Naive thymus-derived CD4-positive, alpha-beta T cell (primary cell): ENCODE measurements at regions not wholly inside any gene's neighbourhood (a gene's known extent, or its start where the extent isn't known, plus 50 kb on each side); places are given as distances from the start of the nearest gene placed in this dataset.

Experiments used
- ATAC-seq: fragments of 150-1000 bp; cut with Tn5 transposase; 2 replicates; pipeline ENCODE4 v1.10.0; 2021; ENCODE audit warnings: mild to moderate bottlenecking, moderate library complexity
- CTCF ChIA-PET: fragments of 350-600 bp; sonication (Branson Sonifier 250); formaldehyde crosslinking; loops from one replicate; lab custom pipeline; 2021; ENCODE audit warnings: antibody characterized with exemption; lab: Charles Lee
- POLR2A ChIA-PET: fragments of 350-600 bp; sonication (Branson Sonifier 250); formaldehyde crosslinking; loops from one replicate; lab custom pipeline; 2021; ENCODE audit warnings: antibody characterized with exemption, inconsistent platforms; lab: Charles Lee
- DNase-seq, 9 donors: peaks; one replicate each; pipeline versions ENCODE4 v3.0.0 to v3.0.0-alpha.2; 2020 to 2022; ENCODE audit warnings: mixed read lengths in 1 of 9
- H3K27ac ChIP-seq: one replicate; pipeline ENCODE4 v1.7.0; 2013; ENCODE audit warnings: mild to moderate bottlenecking, low read depth, low read length, moderate library complexity
- H3K27me3 ChIP-seq, 2 donors: one replicate each; pipeline ENCODE4 v1.7.0; 2013; ENCODE audit warnings: low read length in 2 of 2, mild to moderate bottlenecking in 2 of 2, moderate library complexity in 2 of 2; ENCODE audit not compliant: control insufficient read depth in 2 of 2, insufficient read depth in 2 of 2
- H3K36me3 ChIP-seq, 3 experiments: 1 replicate in 2 of 3; 2 replicates in 1 of 3; pipeline ENCODE4 v1.7.0; 2013; ENCODE audit warnings: low read length in 3 of 3, mild to moderate bottlenecking in 3 of 3, moderate library complexity in 1 of 3; ENCODE audit not compliant: insufficient read depth in 3 of 3, control insufficient read depth in 2 of 3
- H3K4me1 ChIP-seq, 2 donors: one replicate each; pipeline ENCODE4 v1.7.0; 2013; ENCODE audit warnings: low read length in 2 of 2, mild to moderate bottlenecking in 2 of 2, moderate library complexity in 1 of 2; ENCODE audit not compliant: control insufficient read depth in 2 of 2, insufficient read depth in 2 of 2
- H3K4me3 ChIP-seq: 2 replicates; pipeline ENCODE4 v1.7.0; 2013; ENCODE audit warnings: mild to moderate bottlenecking, low read length
- H3K9me3 ChIP-seq, 3 experiments: 1 replicate in 2 of 3; 2 replicates in 1 of 3; pipeline ENCODE4 v1.7.0; 2013; ENCODE audit warnings: low read length in 3 of 3; ENCODE audit not compliant: control insufficient read depth in 2 of 3
- H3K27ac Mint-ChIP-seq, 9 donors: one replicate each; pipeline ENCODE4 v1.8.0; 2020 to 2022; ENCODE audit warnings: mixed read lengths in 9 of 9, mild to moderate bottlenecking in 8 of 9, moderate library complexity in 5 of 9, inconsistent platforms in 2 of 9
- H3K27me3 Mint-ChIP-seq, 5 donors: one replicate each; pipeline ENCODE4 v1.8.0; 2021 to 2022; ENCODE audit warnings: mixed read lengths in 5 of 5, mild to moderate bottlenecking in 1 of 5
- H3K36me3 Mint-ChIP-seq, 5 donors: one replicate each; pipeline ENCODE4 v1.8.0; 2020 to 2022; ENCODE audit warnings: mixed read lengths in 5 of 5, mild to moderate bottlenecking in 3 of 5, inconsistent platforms in 1 of 5
- H3K4me1 Mint-ChIP-seq, 7 donors: one replicate each; pipeline ENCODE4 v1.8.0; 2020 to 2022; ENCODE audit warnings: mixed read lengths in 7 of 7, mild to moderate bottlenecking in 3 of 7, inconsistent platforms in 1 of 7
- H3K4me3 Mint-ChIP-seq, 10 donors: one replicate each; pipeline ENCODE4 v1.8.0; 2020 to 2022; ENCODE audit warnings: mild to moderate bottlenecking in 10 of 10, mixed read lengths in 10 of 10, moderate library complexity in 6 of 10, inconsistent platforms in 2 of 10
- H3K9me3 Mint-ChIP-seq, 11 donors: one replicate each; pipeline ENCODE4 v1.8.0; 2020 to 2022; ENCODE audit warnings: mixed read lengths in 11 of 11, mild to moderate bottlenecking in 4 of 11, inconsistent platforms in 1 of 11, moderate library complexity in 1 of 11
- intact Hi-C, 2 donors: fragments of 100-400 bp; cut with micrococcal nuclease; formaldehyde crosslinking; loops; one replicate each; pipeline ENCODE4 v1.15.1; 2023

DNA sequence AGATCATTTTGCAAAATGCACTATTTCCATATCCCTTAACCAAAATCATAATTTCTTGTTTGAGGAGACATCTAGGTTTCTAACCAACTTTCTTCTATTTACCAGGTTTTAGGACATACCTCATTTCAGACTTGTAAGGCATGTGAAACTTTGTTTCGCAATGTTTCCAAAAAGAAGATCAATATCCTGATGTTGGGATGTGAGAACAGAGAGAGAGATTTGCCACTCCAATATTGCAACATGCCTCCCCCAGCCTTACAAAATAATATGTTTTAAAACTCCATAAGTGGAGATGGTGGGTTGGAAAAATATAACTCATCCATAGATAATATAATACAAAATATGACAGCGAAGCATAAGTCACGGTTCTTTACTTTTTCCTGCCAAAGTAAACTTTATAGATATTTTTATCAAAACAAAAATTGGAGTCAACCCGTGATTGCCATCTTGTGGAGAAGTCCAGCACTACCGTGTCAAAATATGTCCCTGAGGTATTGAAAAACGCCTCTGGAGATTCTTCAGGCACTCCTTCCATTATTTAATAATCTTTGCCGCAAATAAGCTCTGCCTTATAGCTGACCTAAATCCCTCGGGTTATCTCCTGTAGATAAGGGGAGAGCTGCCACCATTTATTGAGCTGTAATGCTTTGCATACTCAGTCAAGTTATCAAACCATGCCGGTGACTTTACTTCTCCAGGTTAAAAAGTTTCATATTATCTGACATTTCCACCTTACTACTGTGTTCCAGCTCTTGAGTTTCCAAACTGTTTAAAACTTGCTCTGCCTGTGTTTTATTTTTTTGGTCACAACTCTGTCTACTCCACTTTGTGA is 534.2 kb downstream of the HACE1 start:
- no peak overlapping the region for H3K4me3 Mint-ChIP-seq
- no peak for DNase-seq
- Histone ChIP-seq H3K9me3 (no peaks in the 10 kb centered on the region), H3K4me1 (no peaks in the 10 kb centered on the region), H3K36me3 (no peaks in the 10 kb centered on the region), H3K27me3 (no peaks in the 10 kb centered on the region), H3K27ac (no peak overlapping the region), H3K4me3 (no peak overlapping the region)
- intact Hi-C loops = no loop called here
- no peaks in the 10 kb centered on the region for H3K36me3 Mint-ChIP-seq
- H3K9me3 Mint-ChIP-seq = peaks cover 0 to 3% (median 0%) of the 10 kb centered on the region in 11 donors
- CTCF ChIA-PET = no interaction called here
- POLR2A ChIA-PET = no interaction called here
- no peak overlapping the region for H3K27ac Mint-ChIP-seq
- H3K27me3 Mint-ChIP-seq = peaks cover 0 to 17% (median 0%) of the 10 kb centered on the region in 5 donors
- H3K4me1 Mint-ChIP-seq = no peaks in the 10 kb centered on the region
- ATAC-seq = no peak

GRCh38 chr6:104324301-104324700 is 535.4 kb downstream of the HACE1 start:
- H3K4me3 ChIP-seq = no peak overlapping the region
- Mint-ChIP-seq H3K27ac (no peak overlapping the region), H3K27me3 (peaks cover 0 to 17% (median 0%) of the 10 kb centered on the region in 5 donors), H3K4me1 (no peaks in the 10 kb centered on the region), H3K9me3 (peaks cover 0 to 3% (median 0%) of the 10 kb centered on the region in 11 donors), H3K36me3 (no peaks in the 10 kb centered on the region), H3K4me3 (no peak overlapping the region)
- H3K27me3 ChIP-seq = no peaks in the 10 kb centered on the region
- no peak overlapping the region for H3K27ac ChIP-seq
- no peaks in the 10 kb centered on the region for H3K9me3 ChIP-seq
- ATAC-seq = no peak
- ChIA-PET CTCF (no interaction called here), POLR2A (no interaction called here)
- H3K4me1 ChIP-seq = no peaks in the 10 kb centered on the region
- no peaks in the 10 kb centered on the region for H3K36me3 ChIP-seq
- no peak for DNase-seq
- intact Hi-C loops = no loop called here

- H3K4me1 ChIP-seq = no peaks in the 10 kb centered on the region
- intact Hi-C loops = no loop called here
- H3K27ac ChIP-seq = no peak overlapping the region
- Mint-ChIP-seq H3K4me3 (no peak overlapping the region), H3K27me3 (peaks cover 0 to 17% (median 0%) of the 10 kb centered on the region in 5 donors), H3K9me3 (peaks cover 0 to 3% (median 0%) of the 10 kb centered on the region in 11 donors), H3K36me3 (no peaks in the 10 kb centered on the region), H3K27ac (no peak overlapping the region), H3K4me1 (no peaks in the 10 kb centered on the region)
- H3K27me3 ChIP-seq = no peaks in the 10 kb centered on the region
- H3K36me3 ChIP-seq = no peaks in the 10 kb centered on the region
- POLR2A ChIA-PET = no interaction called here
- H3K4me3 ChIP-seq = no peak overlapping the region
- DNase-seq (no peak), ATAC-seq (no peak)
- no peaks in the 10 kb centered on the region for H3K9me3 ChIP-seq
- CTCF ChIA-PET = no interaction called here
Observed at GRCh38 chr6:104322841-104323240, 536.9 kb downstream of the HACE1 start.

GRCh38 chr6:104321301-104321700 is 538.4 kb downstream of the HACE1 start:
- Mint-ChIP-seq H3K36me3 (no peaks in the 10 kb centered on the region), H3K27me3 (peaks cover 0 to 17% (median 0%) of the 10 kb centered on the region in 5 donors), H3K4me1 (no peaks in the 10 kb centered on the region), H3K27ac (no peak overlapping the region), H3K9me3 (no peaks in the 10 kb centered on the region), H3K4me3 (no peak overlapping the region)
- POLR2A ChIA-PET = no interaction called here
- CTCF ChIA-PET = no interaction called here
- ATAC-seq = no peak
- H3K4me3 ChIP-seq = no peak overlapping the region
- no peaks in the 10 kb centered on the region for H3K36me3 ChIP-seq
- H3K4me1 ChIP-seq = no peaks in the 10 kb centered on the region
- no peak overlapping the region for H3K27ac ChIP-seq
- intact Hi-C loops = no loop called here
- no peaks in the 10 kb centered on the region for H3K9me3 ChIP-seq
- H3K27me3 ChIP-seq = no peaks in the 10 kb centered on the region
- no peak for DNase-seq

- Mint-ChIP-seq H3K27me3 (peaks cover 0 to 17% (median 0%) of the 10 kb centered on the region in 5 donors), H3K9me3 (no peaks in the 10 kb centered on the region), H3K27ac (no peak overlapping the region), H3K4me3 (no peak overlapping the region), H3K36me3 (no peaks in the 10 kb centered on the region), H3K4me1 (no peaks in the 10 kb centered on the region)
- H3K4me3 ChIP-seq = no peak overlapping the region
- no peak for ATAC-seq
- intact Hi-C loops = no loop called here
- H3K27ac ChIP-seq = no peak overlapping the region
- POLR2A ChIA-PET = no interaction called here
- no peaks in the 10 kb centered on the region for H3K9me3 ChIP-seq
- CTCF ChIA-PET = no interaction called here
- no peak for DNase-seq
- no peaks in the 10 kb centered on the region for H3K4me1 ChIP-seq
- H3K27me3 ChIP-seq = no peaks in the 10 kb centered on the region
- H3K36me3 ChIP-seq = no peaks in the 10 kb centered on the region
Observed at GRCh38 chr6:104320896-104321295, 538.8 kb downstream of the HACE1 start.

- Mint-ChIP-seq H3K4me3 (no peak overlapping the region), H3K27ac (no peak overlapping the region), H3K36me3 (no peaks in the 10 kb centered on the region), H3K9me3 (peaks cover 0 to 2% (median 0%) of the 10 kb centered on the region in 11 donors), H3K27me3 (no peaks in the 10 kb centered on the region), H3K4me1 (no peaks in the 10 kb centered on the region)
- H3K36me3 ChIP-seq = no peaks in the 10 kb centered on the region
- H3K4me1 ChIP-seq = no peaks in the 10 kb centered on the region
- ATAC-seq (no peak), DNase-seq (no peak)
- CTCF ChIA-PET = no interaction called here
- no peak overlapping the region for H3K4me3 ChIP-seq
- no peaks in the 10 kb centered on the region for H3K9me3 ChIP-seq
- no peaks in the 10 kb centered on the region for H3K27me3 ChIP-seq
- intact Hi-C loops = no loop called here
- H3K27ac ChIP-seq = no peak overlapping the region
- POLR2A ChIA-PET = no interaction called here
Observed at GRCh38 chr6:104312851-104313250, 546.9 kb downstream of the HACE1 start.

DNA sequence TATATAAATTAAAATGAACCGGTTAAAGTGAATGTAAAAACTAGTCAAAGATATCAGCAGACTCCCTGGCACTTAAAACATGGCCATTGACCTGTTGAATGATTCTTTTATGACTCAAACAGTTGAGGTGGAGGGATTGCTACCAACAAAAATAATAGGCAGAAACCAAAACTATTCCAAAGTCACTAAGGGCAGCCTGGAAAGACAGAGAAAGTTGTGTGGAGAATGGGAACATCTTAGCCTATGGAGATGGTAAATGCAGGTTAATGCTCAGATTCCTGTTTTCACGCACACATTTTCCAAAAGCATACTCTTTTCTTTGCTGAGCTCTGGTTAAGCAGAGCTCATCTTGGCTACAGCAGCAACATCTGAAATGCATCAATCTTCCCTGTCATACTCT is 553.5 kb downstream of the HACE1 start:
- H3K4me1 Mint-ChIP-seq = no peaks in the 10 kb centered on the region
- H3K4me1 ChIP-seq = no peaks in the 10 kb centered on the region
- CTCF ChIA-PET = no interaction called here
- no peak overlapping the region for H3K27ac ChIP-seq
- POLR2A ChIA-PET = no interaction called here
- H3K27me3 Mint-ChIP-seq = no peaks in the 10 kb centered on the region
- no peak for DNase-seq
- H3K4me3 Mint-ChIP-seq = no peak overlapping the region
- H3K27me3 ChIP-seq = no peaks in the 10 kb centered on the region
- ATAC-seq = no peak
- no peak overlapping the region for H3K4me3 ChIP-seq
- intact Hi-C loops = no loop called here
- H3K27ac Mint-ChIP-seq = no peak overlapping the region
- no peaks in the 10 kb centered on the region for H3K36me3 ChIP-seq
- H3K9me3 Mint-ChIP-seq = peaks cover 0 to 2% (median 0%) of the 10 kb centered on the region in 11 donors
- H3K36me3 Mint-ChIP-seq = no peaks in the 10 kb centered on the region
- H3K9me3 ChIP-seq = no peaks in the 10 kb centered on the region
